NCI-H1105 treated with DMSO at 0.1 percent for 48 hours (cell line): ENCODE measurements at regions not wholly inside any gene's neighbourhood (a gene's known extent, or its start where the extent isn't known, plus 50 kb on each side); places are given as distances from the start of the nearest gene placed in this dataset.

Experiments
- DNase-seq: peaks from one replicate; lab custom pipeline; 2025; lab: John Stamatoyannopoulos, UW

- no peak for DNase-seq
These were observed 131.3 kb upstream of the AGA start for GRCh38 chr4:177573507-177573906.

- DNase-seq: no peak
These were observed 132.2 kb upstream of the AGA start for GRCh38 chr4:177574446-177574845.

- no peak for DNase-seq
These were observed 137.4 kb upstream of the AGA start for GRCh38 chr4:177579649-177580048.

GRCh38 chr4:177582992-177583391 lies 140.8 kb upstream of the AGA start:
- DNase-seq: no peak

DNA sequence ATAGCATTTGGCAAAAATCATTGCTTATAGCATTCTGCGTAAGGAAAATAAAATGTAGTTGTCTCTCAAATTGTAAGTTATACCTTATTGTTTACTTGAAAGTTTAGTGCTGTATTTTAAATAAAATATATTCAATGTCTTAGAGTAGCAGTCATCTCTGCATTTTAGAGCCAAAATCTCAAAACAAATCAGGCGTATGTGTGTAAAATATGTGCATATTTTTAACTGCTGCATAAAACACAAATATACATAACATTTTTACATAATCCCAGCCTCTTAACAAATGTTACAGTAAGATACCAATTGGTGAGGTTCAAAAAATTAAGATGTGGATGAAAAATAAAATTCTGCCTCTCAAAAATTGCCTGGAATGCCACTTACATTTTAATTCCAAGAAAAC lies 145.8 kb upstream of the AGA start:
- DNase-seq: no peak

GRCh38 chr4:177595386-177595785 lies 153.1 kb upstream of the AGA start:
- no peak for DNase-seq

DNA sequence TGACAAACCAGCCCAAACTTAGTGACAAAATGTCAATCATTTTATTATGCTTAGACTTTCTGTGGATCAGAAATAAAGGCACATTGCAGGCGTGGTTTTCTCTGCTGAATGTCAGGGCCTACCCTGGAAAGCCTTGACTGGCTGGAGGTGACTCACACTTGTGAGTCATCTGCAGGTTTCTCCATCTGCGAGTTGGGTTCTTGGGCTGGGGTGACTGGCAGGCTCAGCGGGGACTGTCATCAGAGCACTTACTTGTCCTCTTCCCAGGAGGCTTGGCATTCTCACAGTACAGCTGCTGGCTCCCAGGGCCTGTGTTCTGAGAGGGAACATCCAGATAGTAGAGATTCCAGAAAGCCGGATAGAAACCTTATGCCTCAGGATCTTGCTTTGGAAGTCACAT lies 153.8 kb upstream of the AGA start:
- DNase-seq: no peak

DNA sequence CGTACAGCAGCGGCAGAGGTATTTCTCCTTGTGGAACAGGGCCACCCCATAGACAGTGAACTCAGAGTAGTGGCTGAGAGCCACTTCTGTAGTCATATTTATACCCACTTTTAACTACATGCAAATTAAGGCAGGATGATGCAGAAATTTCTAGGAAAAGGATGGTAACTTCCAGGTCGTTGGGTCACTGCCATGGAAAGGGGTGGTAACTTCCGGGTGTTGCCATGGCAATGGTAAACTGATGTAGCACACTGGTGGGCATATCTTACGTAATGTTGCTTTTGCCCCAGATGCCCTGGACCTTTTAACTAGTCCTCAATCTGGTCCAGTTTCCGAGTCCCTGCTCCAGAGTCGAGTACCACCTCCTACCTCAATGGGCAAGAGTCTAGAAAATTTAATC lies 154.8 kb upstream of the AGA start:
- no peak for DNase-seq

DNA sequence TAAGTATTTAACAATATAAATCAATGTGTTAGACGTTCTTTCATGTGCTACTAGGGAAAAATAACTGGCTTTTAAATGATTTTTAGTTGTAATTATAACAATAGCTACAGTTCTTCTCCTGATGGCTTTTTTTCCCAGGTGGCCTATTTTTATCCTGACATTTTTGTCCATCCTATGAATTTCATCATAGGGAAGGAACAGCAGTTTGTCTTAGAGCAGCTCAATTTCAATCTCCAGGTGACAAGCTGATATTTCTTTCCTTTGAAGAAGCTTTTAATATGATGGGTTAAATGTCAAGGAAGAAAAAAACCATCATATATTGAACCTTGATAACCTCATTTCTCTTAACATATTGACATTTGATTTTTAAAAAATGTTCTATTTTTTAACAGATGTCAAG lies 163.0 kb upstream of the AGA start:
- DNase-seq: no peak

DNA sequence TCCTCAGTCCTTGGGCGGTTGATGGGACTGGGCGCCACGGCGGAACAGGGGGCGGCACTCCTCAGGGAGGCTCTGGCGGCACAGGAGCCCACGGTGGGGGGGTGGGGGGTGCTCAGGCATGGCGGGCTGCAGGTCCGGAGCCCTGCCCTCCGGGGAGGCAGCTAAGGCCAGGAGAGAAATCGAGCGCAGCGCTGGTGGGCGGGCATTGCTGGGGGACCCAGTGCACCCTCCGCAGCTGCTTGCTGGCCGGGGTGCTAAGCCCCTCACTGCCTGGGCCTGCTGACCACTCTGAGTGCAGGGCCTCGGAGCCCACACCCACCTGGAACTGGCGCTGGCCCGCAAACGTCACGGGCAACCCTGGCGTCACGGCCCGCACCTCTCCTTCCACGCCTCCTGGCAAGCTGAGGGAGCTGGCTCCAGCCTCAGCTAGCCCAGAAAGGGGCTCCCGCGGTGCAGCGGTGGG lies 164.9 kb upstream of the AGA start:
- no peak for DNase-seq

DNA sequence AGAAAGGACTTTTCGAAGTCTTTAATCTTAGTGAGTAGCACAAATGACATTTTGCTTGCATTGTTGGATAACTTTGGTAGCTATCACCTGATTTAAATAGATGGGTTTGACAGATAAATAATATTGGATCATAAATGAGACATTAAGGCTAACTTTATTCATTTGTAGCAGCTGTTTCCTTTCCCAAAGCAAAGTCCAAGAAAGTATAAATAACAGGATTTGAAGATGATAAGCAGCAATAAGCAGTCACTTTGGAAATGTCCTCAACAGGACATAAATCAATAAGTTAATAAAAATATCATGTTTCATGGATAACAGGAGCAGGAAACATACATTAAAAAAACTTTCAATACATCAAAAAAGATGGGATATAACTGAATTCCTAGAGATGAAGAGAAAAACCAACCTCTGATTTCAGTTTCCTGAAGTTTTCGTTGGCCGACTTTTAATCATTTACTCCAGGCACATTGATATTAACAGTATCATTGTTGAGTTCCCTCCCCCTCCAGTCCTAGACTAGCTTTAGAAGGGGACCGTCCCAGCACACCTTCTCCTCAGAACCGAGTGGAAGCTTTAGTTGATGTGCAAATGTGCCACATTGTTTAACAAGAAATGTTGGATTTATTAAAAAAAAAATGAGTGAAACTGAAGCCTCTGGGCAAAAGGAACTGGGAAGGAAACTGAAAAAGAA lies 169.9 kb upstream of the AGA start:
- DNase-seq: no peak

DNA sequence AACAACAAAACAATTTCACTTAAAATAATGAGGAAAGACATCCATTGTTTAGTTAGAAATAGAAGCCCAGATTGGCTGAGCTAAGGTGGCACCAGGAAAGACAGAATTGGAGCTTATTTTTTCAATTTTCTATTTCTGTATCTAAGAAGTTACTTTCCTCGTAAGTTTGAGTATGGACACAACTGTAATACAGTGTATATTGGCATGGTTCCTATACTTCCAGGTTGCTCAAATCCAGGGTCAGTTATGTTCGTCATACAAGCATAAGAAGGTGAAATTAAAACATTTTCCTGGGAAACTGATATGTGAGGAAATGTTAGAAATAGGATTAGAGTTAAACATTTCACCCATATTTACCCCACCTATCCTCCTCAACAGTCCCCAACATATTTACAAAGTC lies 170.4 kb upstream of the AGA start:
- DNase-seq: no peak

DNA sequence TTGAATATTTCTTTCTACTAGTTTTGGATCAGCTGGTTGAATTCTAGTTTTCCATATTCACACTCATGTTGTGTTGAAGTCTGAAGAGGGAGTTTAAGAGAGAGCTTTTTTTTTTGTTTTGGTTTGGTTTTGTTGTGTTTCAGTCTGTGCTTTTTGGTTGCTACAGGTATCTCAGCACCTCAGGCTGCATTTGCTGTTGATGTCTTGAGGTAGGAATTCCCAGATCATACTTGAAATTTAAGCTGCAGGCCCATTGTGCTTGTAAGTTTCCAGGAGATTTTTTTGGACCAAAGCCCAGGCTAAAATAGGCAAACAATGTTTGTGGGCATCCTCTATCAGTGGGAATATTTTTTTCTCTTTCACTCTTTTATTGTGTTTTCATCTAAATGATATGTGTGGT lies 190.2 kb upstream of the AGA start:
- no peak for DNase-seq

GRCh38 chr4:177638871-177639270 lies 196.6 kb upstream of the AGA start:
- no peak for DNase-seq

- DNase-seq: no peak
These were observed 198.6 kb upstream of the AGA start for GRCh38 chr4:177640864-177641263.

DNA sequence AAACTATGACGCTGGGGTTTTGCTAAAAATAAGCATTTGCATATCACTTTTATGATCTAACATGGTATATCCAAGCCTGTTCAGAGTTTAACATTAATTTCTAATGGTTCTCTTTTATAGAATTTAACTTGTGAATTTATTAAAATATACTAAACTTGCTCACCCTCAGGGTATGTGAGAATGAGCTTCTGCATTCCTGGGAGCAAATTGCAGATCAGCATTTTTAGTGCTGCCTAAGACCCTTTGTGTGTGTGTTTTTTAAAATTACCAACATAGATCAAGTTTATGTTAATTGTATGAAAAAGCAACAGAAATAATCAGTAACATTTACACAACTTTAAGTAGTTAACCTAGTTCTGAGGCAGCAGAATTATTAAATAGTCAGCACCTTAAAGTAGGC lies 218.0 kb upstream of the AGA start:
- DNase-seq: no peak

DNA sequence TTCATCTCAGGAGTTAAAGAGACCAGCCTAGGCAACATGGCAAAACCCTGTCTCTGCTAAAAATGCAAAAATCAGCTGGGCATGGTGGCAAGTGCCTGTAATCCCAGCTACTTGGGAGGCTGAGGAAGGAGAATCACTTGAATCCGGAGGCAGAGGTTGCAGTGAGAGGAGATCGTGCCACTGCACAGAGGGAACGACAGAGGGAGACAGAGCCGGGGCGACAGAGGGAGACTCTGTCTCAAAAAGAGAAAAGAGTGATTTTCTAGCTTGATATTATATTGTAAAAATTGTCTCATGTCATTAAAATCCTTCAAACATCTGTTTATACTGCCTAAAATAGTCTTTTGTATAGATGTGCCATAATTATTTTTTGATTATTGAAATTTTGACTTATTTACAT lies 225.4 kb upstream of the AGA start:
- DNase-seq: no peak

DNA sequence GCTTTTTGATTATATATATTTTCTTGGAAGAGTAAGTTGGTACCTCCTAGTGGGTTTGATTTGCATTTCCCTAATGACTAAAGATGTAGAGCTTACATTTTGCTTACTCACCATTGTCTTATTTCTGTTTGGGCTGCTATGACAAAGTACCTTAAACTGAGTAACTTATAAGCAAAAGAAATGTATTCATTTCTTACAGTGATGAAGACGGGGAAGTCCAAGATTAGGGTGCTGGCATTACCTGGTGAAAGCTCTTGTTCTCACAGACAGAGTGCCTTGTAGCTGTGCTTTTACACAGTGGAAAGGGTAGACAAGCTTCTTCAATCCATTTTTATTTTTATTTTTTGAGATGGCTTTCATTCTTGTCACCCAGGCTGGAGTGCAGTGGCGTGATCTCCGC lies 229.2 kb upstream of the AGA start:
- no peak for DNase-seq

DNA sequence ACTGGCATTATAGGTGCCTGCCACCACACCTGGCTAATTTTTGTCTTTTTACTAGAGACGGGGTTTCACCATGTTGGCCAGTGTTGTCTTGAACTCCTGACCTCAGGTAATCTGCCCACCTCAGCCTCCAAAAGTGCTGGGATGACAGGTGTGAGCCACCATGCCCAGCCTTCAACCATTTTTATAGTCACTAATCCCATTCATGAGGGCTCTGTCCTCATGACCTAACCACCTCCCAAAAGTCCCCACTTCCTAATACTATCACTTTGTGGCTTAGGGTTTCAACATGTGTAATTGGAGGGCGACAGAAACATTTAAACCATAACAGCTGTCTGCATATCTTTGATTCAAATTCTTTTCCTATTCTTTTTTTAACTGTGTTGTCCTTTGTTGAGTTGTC lies 229.6 kb upstream of the AGA start:
- no peak for DNase-seq

GRCh38 chr4:177673985-177674489 lies 231.8 kb upstream of the AGA start:
- DNase-seq: no peak

DNA sequence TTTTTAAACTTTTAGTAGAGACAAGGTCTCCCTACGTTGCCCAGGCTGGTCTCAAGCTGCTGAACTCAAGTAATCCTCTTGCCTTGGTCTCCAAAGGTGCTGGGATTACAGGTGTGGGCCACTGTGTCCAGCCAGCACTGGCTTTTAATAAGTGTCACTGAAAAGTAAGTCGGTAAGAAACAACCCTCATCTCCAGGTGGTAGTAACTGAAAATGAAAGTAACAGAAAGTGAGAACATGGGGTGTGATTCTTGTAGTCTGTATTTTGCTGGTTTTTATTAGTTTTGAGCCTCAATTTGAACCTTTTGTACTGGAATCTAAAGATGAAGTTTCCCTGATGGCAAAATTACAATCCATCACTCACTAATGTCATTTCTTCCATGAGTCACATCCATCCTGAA lies 238.1 kb upstream of the AGA start:
- DNase-seq: no peak

DNA sequence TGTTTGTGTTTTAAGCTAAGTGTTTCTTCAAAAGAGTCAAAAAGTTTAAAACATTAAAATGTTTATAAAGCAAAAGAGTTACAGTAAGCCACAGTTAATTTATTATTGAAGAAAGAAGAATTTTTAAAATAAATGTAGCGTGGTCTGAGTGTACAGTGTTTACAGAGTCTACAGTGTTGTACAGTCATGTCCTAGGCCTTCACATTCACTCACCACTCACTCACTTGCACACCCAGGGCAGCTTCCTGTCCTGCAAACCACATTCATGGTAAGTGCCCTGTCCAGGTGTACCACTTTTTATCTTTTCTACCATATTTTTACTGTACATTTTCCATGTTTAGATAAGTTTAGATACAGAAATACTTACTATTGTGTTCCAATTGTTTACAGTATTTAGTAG lies 239.7 kb upstream of the AGA start:
- no peak for DNase-seq

- DNase-seq: no peak
These were observed 244.9 kb upstream of the AGA start for GRCh38 chr4:177687117-177687516.

DNA sequence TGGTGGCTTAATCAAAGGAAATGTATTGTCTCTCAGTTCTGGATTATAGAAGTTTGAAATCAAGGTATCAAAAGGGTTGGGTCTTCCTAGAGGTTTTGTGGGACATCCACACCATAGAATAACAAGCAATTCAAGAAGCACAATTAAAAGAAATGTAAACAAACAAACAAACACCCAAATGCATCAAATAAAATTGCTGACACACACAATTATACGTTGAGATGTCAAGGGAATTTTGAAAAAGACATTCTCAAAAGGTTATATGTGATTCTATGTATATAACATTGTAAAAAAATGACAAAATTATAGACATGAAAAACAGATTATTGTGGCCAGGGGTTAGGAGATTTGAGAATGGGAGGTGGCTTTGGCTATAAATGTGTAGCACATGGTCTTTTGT lies 250.7 kb upstream of the AGA start:
- DNase-seq: no peak
